DOHH2 (cell line): ENCODE measurements at regions not wholly inside any gene's neighbourhood (a gene's known extent, or its start where the extent isn't known, plus 50 kb on each side); places are given as distances from the start of the nearest gene placed in this dataset.

Source experiments
- H3F3A ChIP-seq: fragments of 200-600 bp; sonication (generic), shearing (Covaris generic); 2 replicates; pipeline ENCODE4 v1.6.0; 2016; ENCODE audit warnings: antibody characterized with exemption, mild to moderate bottlenecking; ENCODE audit not compliant: control insufficient read depth, insufficient read depth
- H3K27ac ChIP-seq: fragments of 200-600 bp; sonication (generic); 2 replicates; pipeline ENCODE4 v1.5.1; 2014; ENCODE audit warnings: low read depth, mild to moderate bottlenecking, low read length, moderate library complexity
- H3K27me3 ChIP-seq: fragments of 200-600 bp; sonication (generic); 2 replicates; pipeline ENCODE4 v1.6.1; 2014; ENCODE audit warnings: mild to moderate bottlenecking, low read length, mixed read lengths; ENCODE audit not compliant: control insufficient read depth
- H3K36me3 ChIP-seq: fragments of 200-600 bp; sonication (generic); 2 replicates; pipeline ENCODE4 v1.6.1; 2014; ENCODE audit warnings: mild to moderate bottlenecking, low read length, moderate library complexity, mixed read lengths; ENCODE audit not compliant: control insufficient read depth
- H3K4me1 ChIP-seq: fragments of 200-600 bp; sonication (generic); 2 replicates; pipeline ENCODE4 v1.6.1; 2014; ENCODE audit warnings: mild to moderate bottlenecking, low read length, mixed read lengths; ENCODE audit not compliant: control insufficient read depth
- H3K4me2 ChIP-seq: fragments of 200-600 bp; sonication (generic); 2 replicates; pipeline ENCODE4 v1.6.0; 2014; ENCODE audit warnings: mild to moderate bottlenecking, low read length, moderate library complexity
- H3K4me3 ChIP-seq: fragments of 200-600 bp; sonication (generic); 2 replicates; pipeline ENCODE4 v1.5.1; 2014; ENCODE audit warnings: mild to moderate bottlenecking, low read length, mixed read lengths
- H3K79me2 ChIP-seq: fragments of 200-600 bp; sonication (generic); 2 replicates; pipeline ENCODE4 v1.6.1; 2014; ENCODE audit warnings: mild to moderate bottlenecking, low read length, mixed read lengths; ENCODE audit not compliant: control insufficient read depth
- H3K9me2 ChIP-seq: fragments of 200-600 bp; sonication (generic); replicated peaks from 2 replicates; pipeline ENCODE4 v1.6.1; 2014; ENCODE audit warnings: mild to moderate bottlenecking, low read length, mixed read lengths; ENCODE audit not compliant: control insufficient read depth
- H3K9me3 ChIP-seq: fragments of 200-600 bp; sonication (generic); 2 replicates; pipeline ENCODE4 v1.6.1; 2014; ENCODE audit warnings: antibody characterized with exemption, low read length, mixed read lengths; ENCODE audit not compliant: control insufficient read depth, insufficient read depth
- H4K20me1 ChIP-seq: fragments of 200-600 bp; sonication (generic); 2 replicates; pipeline ENCODE4 v1.6.0; 2014; ENCODE audit warnings: low read depth, mild to moderate bottlenecking, antibody characterized with exemption, low read length, moderate library complexity; ENCODE audit not compliant: control insufficient read depth, insufficient read depth
- CTCF ChIP-seq: fragments of 200-600 bp; sonication (generic); IDR thresholded peaks from one replicate; pipeline ENCODE4 v1.5.1; 2014; ENCODE audit warnings: antibody characterized with exemption, mild to moderate bottlenecking, low read depth, low read length; ENCODE audit not compliant: poor library complexity, severe bottlenecking
- EZH2phosphoT487 ChIP-seq: fragments of 200-600 bp; sonication (generic); IDR thresholded peaks from 2 replicates; pipeline ENCODE4 v1.6.1; 2017; ENCODE audit warnings: borderline replicate concordance, mild to moderate bottlenecking, antibody characterized with exemption, low read length, moderate library complexity, mixed read lengths

- TF ChIP-seq EZH2phosphoT487, result no peak
- TF ChIP-seq CTCF, result no peak
- Histone ChIP-seq H3K9me3 (no peaks in the 10 kb centered on the region), H3K27ac (no peak overlapping the region), H3K4me1 (no peaks in the 10 kb centered on the region), H3K27me3 (no peaks in the 10 kb centered on the region), H3K4me2 (no peak overlapping the region), H3K9me2 (no peaks in the 10 kb centered on the region), H4K20me1 (no peaks in the 10 kb centered on the region), H3K36me3 (no peaks in the 10 kb centered on the region), H3K79me2 (no peaks in the 10 kb centered on the region), H3K4me3 (no peak overlapping the region), H3F3A (no peaks in the 10 kb centered on the region)
Observed at GRCh38 chr10:130474591-130474990, 338.4 kb downstream of the GLRX3 start.

- no peaks in the 10 kb centered on the region for H3K36me3 ChIP-seq
- H3K27ac ChIP-seq, result no peak overlapping the region
- H3K79me2 ChIP-seq, result no peaks in the 10 kb centered on the region
- TF ChIP-seq EZH2phosphoT487, result no peak
- TF ChIP-seq CTCF, result no peak
- no peaks in the 10 kb centered on the region for H3K9me3 ChIP-seq
- H3K27me3 ChIP-seq, result no peaks in the 10 kb centered on the region
- H3K4me1 ChIP-seq, result no peaks in the 10 kb centered on the region
- no peak overlapping the region for H3K4me2 ChIP-seq
- H3K9me2 ChIP-seq, result no peaks in the 10 kb centered on the region
- no peak overlapping the region for H3K4me3 ChIP-seq
- no peaks in the 10 kb centered on the region for H3F3A ChIP-seq
- no peaks in the 10 kb centered on the region for H4K20me1 ChIP-seq
Observed at GRCh38 chr10:130477360-130477759, 341.2 kb downstream of the GLRX3 start.

GRCh38 chr10:130479146-130479545, 343.0 kb downstream of the GLRX3 start:
- H3K9me2 ChIP-seq, result no peaks in the 10 kb centered on the region
- H3K36me3 ChIP-seq, result no peaks in the 10 kb centered on the region
- no peaks in the 10 kb centered on the region for H3K4me1 ChIP-seq
- H3K9me3 ChIP-seq, result no peaks in the 10 kb centered on the region
- no peaks in the 10 kb centered on the region for H3F3A ChIP-seq
- no peaks in the 10 kb centered on the region for H3K79me2 ChIP-seq
- H3K27ac ChIP-seq, result no peak overlapping the region
- H3K27me3 ChIP-seq, result no peaks in the 10 kb centered on the region
- H3K4me2 ChIP-seq, result no peak overlapping the region
- H4K20me1 ChIP-seq, result no peaks in the 10 kb centered on the region
- no peak overlapping the region for H3K4me3 ChIP-seq
- TF ChIP-seq CTCF (no peak), EZH2phosphoT487 (no peak)

- H3K36me3 ChIP-seq, result no peaks in the 10 kb centered on the region
- H3K9me3 ChIP-seq, result no peaks in the 10 kb centered on the region
- H3K27ac ChIP-seq, result no peak overlapping the region
- no peaks in the 10 kb centered on the region for H4K20me1 ChIP-seq
- no peaks in the 10 kb centered on the region for H3K4me1 ChIP-seq
- H3K9me2 ChIP-seq, result no peaks in the 10 kb centered on the region
- H3K27me3 ChIP-seq, result no peaks in the 10 kb centered on the region
- H3F3A ChIP-seq, result no peaks in the 10 kb centered on the region
- no peak overlapping the region for H3K4me3 ChIP-seq
- no peaks in the 10 kb centered on the region for H3K79me2 ChIP-seq
- no peak overlapping the region for H3K4me2 ChIP-seq
- TF ChIP-seq EZH2phosphoT487, result no peak
- TF ChIP-seq CTCF, result no peak
Observed at GRCh38 chr10:130479926-130480325, 343.7 kb downstream of the GLRX3 start.
